CD14-positive monocyte (primary cell): ENCODE measurements at regions not wholly inside any gene's neighbourhood (a gene's known extent, or its start where the extent isn't known, plus 50 kb on each side); places are given as distances from the start of the nearest gene placed in this dataset.

Experiments
- DNase-seq, 3 donors: peaks; one replicate each; pipeline ENCODE4 v3.0.0-alpha.2; 2011 to 2022
- H2AFZ ChIP-seq: 2 replicates; pipeline ENCODE4 v1.6.0; 2012; ENCODE audit warnings: mild to moderate bottlenecking, low read depth, low read length, inconsistent platforms; ENCODE audit not compliant: insufficient read depth, poor library complexity, severe bottlenecking
- H3K27ac ChIP-seq, 2 donors: 1 replicate in 1 of 2; 2 replicates in 1 of 2; pipeline ENCODE4 v1.5.1; 2012 to 2013; ENCODE audit warnings: low read length in 2 of 2, control low read depth in 1 of 2, inconsistent platforms in 1 of 2, low read depth in 1 of 2, mild to moderate bottlenecking in 1 of 2
- H3K27me3 ChIP-seq, 2 donors: one replicate each; pipeline versions ENCODE4 v1.6.0 to v1.6.1; 2011 to 2013; ENCODE audit warnings: low read length in 2 of 2; ENCODE audit not compliant: control insufficient read depth in 2 of 2, insufficient read depth in 2 of 2
- H3K36me3 ChIP-seq, 2 donors: replicated peaks in 1 of 2; 1 replicate in 1 of 2; 2 replicates in 1 of 2; pipeline versions ENCODE4 v1.5.1 to v1.6.1; 2012 to 2013; ENCODE audit warnings: low read length in 2 of 2, control low read depth in 1 of 2, inconsistent platforms in 1 of 2, mild to moderate bottlenecking in 1 of 2; ENCODE audit not compliant: insufficient read depth in 2 of 2, control insufficient read depth in 1 of 2
- H3K4me1 ChIP-seq, 2 donors: 1 replicate in 1 of 2; 2 replicates in 1 of 2; pipeline versions ENCODE4 v1.5.1 to v1.6.1; 2012 to 2013; ENCODE audit warnings: low read length in 2 of 2, control low read depth in 1 of 2, inconsistent platforms in 1 of 2, mild to moderate bottlenecking in 1 of 2, moderate library complexity in 1 of 2; ENCODE audit not compliant: insufficient read depth in 2 of 2, control insufficient read depth in 1 of 2
- H3K4me2 ChIP-seq: replicated peaks from 2 replicates; pipeline ENCODE3; 2012; ENCODE audit warnings: low read length, moderate library complexity, mild to moderate bottlenecking; ENCODE audit not compliant: poor library complexity, severe bottlenecking; ENCODE audit errors: extremely low read depth
- H3K4me3 ChIP-seq, 3 experiments: fragments of 200-600 bp in 1 of 3; sonication (generic) in 1 of 3; replicated peaks in 1 of 3; 1 replicate in 2 of 3; 2 replicates in 1 of 3; pipeline ENCODE4 v1.5.1; 2011 to 2013; ENCODE audit warnings: low read length in 3 of 3, mild to moderate bottlenecking in 3 of 3, control low read depth in 2 of 3, low read depth in 2 of 3, inconsistent platforms in 1 of 3, moderate library complexity in 1 of 3
- H3K79me2 ChIP-seq: 2 replicates; pipeline ENCODE4 v1.6.0; 2012; ENCODE audit warnings: mild to moderate bottlenecking, control low read depth, inconsistent platforms, low read length, moderate library complexity; ENCODE audit not compliant: insufficient read depth
- H3K9ac ChIP-seq: 2 replicates; pipeline ENCODE4 v1.6.0; 2017; ENCODE audit warnings: low read length, mild to moderate bottlenecking; ENCODE audit not compliant: insufficient read depth, poor library complexity, severe bottlenecking
- H3K9me3 ChIP-seq, 2 donors: replicated peaks in 1 of 2; 1 replicate in 1 of 2; 2 replicates in 1 of 2; pipeline versions ENCODE4 v1.5.1 to v1.6.1; 2012 to 2013; ENCODE audit warnings: low read length in 2 of 2, control low read depth in 1 of 2; ENCODE audit not compliant: control insufficient read depth in 1 of 2, insufficient read depth in 1 of 2
- H4K20me1 ChIP-seq: 2 replicates; pipeline ENCODE4 v1.6.0; 2012; ENCODE audit warnings: mild to moderate bottlenecking, low read length, control low read depth, moderate library complexity; ENCODE audit not compliant: insufficient read depth
- H3K27ac Mint-ChIP-seq, 7 donors: one replicate each; pipeline ENCODE4 v1.8.0; 2020; ENCODE audit warnings: mild to moderate bottlenecking in 7 of 7, mixed read lengths in 7 of 7, moderate library complexity in 6 of 7, inconsistent platforms in 2 of 7
- H3K27me3 Mint-ChIP-seq, 3 donors: one replicate each; pipeline ENCODE4 v1.8.0; 2021 to 2022; ENCODE audit warnings: low read depth in 3 of 3, mild to moderate bottlenecking in 3 of 3, mixed read lengths in 3 of 3, moderate library complexity in 3 of 3, inconsistent platforms in 1 of 3
- H3K36me3 Mint-ChIP-seq, 2 donors: one replicate each; pipeline ENCODE4 v1.8.0; 2020; ENCODE audit warnings: mixed read lengths in 2 of 2, inconsistent platforms in 1 of 2, mild to moderate bottlenecking in 1 of 2
- H3K4me1 Mint-ChIP-seq: one replicate; pipeline ENCODE4 v1.8.0; 2020; ENCODE audit warnings: mild to moderate bottlenecking, mixed read lengths
- H3K4me3 Mint-ChIP-seq, 2 donors: one replicate each; pipeline ENCODE4 v1.8.0; 2020; ENCODE audit warnings: mild to moderate bottlenecking in 2 of 2, mixed read lengths in 2 of 2, moderate library complexity in 1 of 2
- H3K9me3 Mint-ChIP-seq, 7 donors: one replicate each; pipeline ENCODE4 v1.8.0; 2020 to 2022; ENCODE audit warnings: mixed read lengths in 7 of 7, mild to moderate bottlenecking in 6 of 7, moderate library complexity in 6 of 7, inconsistent platforms in 2 of 7
- CTCF ChIP-seq: fragments of 200-600 bp; IDR thresholded peaks from one replicate; pipeline ENCODE4 v1.8.0; 2022; ENCODE audit warnings: antibody characterized with exemption, mild to moderate bottlenecking
- WGBS: methylation state at CpG from one replicate; pipeline ENCODE4 v1.1.5; 2013; ENCODE audit warnings: missing lambda C conversion rate; ENCODE audit not compliant: insufficient coverage; 5-methylcytosine and 5-hydroxymethylcytosine counted together
- intact Hi-C, 2 donors: fragments of 100-400 bp; cut with micrococcal nuclease; formaldehyde crosslinking; loops; one replicate each; pipeline versions ENCODE4 v1.15.0 to v1.15.1; 2023

GRCh38 chr1:38735651-38736161, 123.9 kb downstream of the RRAGC start:
- Mint-ChIP-seq H3K4me3 (no peak overlapping the region), H3K36me3 (no peaks in the 10 kb centered on the region), H3K9me3 (peaks cover 0 to 3% (median 1%) of the 10 kb centered on the region in 7 donors), H3K4me1 (no peaks in the 10 kb centered on the region), H3K27me3 (peaks cover 6 to 15% (median 11%) of the 10 kb centered on the region in 3 donors), H3K27ac (no peak overlapping the region)
- Histone ChIP-seq H3K4me1 (no peaks in the 10 kb centered on the region), H3K4me3 (no peak overlapping the region), H2AFZ (no peak overlapping the region), H3K27ac (no peak overlapping the region), H3K79me2 (no peaks in the 10 kb centered on the region), H3K9ac (no peak overlapping the region), H4K20me1 (no peaks in the 10 kb centered on the region), H3K36me3 (no peaks in the 10 kb centered on the region), H3K9me3 (no peaks in the 10 kb centered on the region), H3K4me2 (no peak overlapping the region), H3K27me3 (peaks cover 2 to 10% of the 10 kb centered on the region in 2 donors)
- no peak for DNase-seq
- TF ChIP-seq CTCF: no peak
- intact Hi-C loops: no loop called here
- 92% methylated on average over 3 of the region's 6 CpGs for WGBS

GRCh38 chr1:38733761-38734160, 125.8 kb downstream of the RRAGC start:
- Histone ChIP-seq H3K36me3 (no peaks in the 10 kb centered on the region), H3K4me1 (no peaks in the 10 kb centered on the region), H2AFZ (no peak overlapping the region), H3K4me2 (no peak overlapping the region), H3K4me3 (no peak overlapping the region), H4K20me1 (no peaks in the 10 kb centered on the region), H3K79me2 (no peaks in the 10 kb centered on the region), H3K27me3 (peaks cover 15 to 18% of the 10 kb centered on the region in 2 donors), H3K27ac (no peak overlapping the region), H3K9ac (no peak overlapping the region), H3K9me3 (no peaks in the 10 kb centered on the region)
- Mint-ChIP-seq H3K4me1 (no peaks in the 10 kb centered on the region), H3K27ac (no peak overlapping the region), H3K4me3 (no peak overlapping the region), H3K9me3 (peaks cover 0 to 3% (median 1%) of the 10 kb centered on the region in 7 donors), H3K27me3 (peaks cover 8 to 29% (median 25%) of the 10 kb centered on the region in 3 donors), H3K36me3 (no peaks in the 10 kb centered on the region)
- WGBS: 94% methylated on average over 3 of the region's 3 CpGs
- intact Hi-C loops: no loop called here
- TF ChIP-seq CTCF: no peak
- no peak for DNase-seq
